Skeletal muscle tissue (tissue), 3 donors: ENCODE measurements at regions not wholly inside any gene's neighbourhood (a gene's known extent, or its start where the extent isn't known, plus 50 kb on each side); places are given as distances from the start of the nearest gene placed in this dataset.

ENCODE experiments used
- H3K27ac ChIP-seq: one replicate; pipeline ENCODE4 v1.7.0; 2013; ENCODE audit warnings: mild to moderate bottlenecking, low read depth, low read length, inconsistent platforms
- H3K27me3 ChIP-seq, 3 donors: one replicate each; pipeline ENCODE4 v1.7.0; 2013; ENCODE audit warnings: low read length in 3 of 3; ENCODE audit not compliant: control insufficient read depth in 3 of 3, insufficient read depth in 3 of 3
- H3K36me3 ChIP-seq, 3 donors: one replicate each; pipeline ENCODE4 v1.7.0; 2013; ENCODE audit warnings: low read length in 3 of 3; ENCODE audit not compliant: control insufficient read depth in 3 of 3, insufficient read depth in 3 of 3
- H3K4me1 ChIP-seq, 3 donors: one replicate each; pipeline ENCODE4 v1.7.0; 2013; ENCODE audit warnings: low read length in 3 of 3, mild to moderate bottlenecking in 3 of 3; ENCODE audit not compliant: control insufficient read depth in 3 of 3, insufficient read depth in 3 of 3
- H3K4me3 ChIP-seq, 3 donors: one replicate each; pipeline ENCODE4 v1.7.0; 2013; ENCODE audit warnings: low read length in 3 of 3
- H3K9ac ChIP-seq, 3 donors: one replicate each; pipeline ENCODE4 v1.7.0; 2013; ENCODE audit warnings: low read length in 3 of 3, mild to moderate bottlenecking in 3 of 3, moderate library complexity in 2 of 3, low read depth in 1 of 3
- H3K9me3 ChIP-seq, 3 donors: one replicate each; pipeline ENCODE4 v1.7.0; 2013; ENCODE audit warnings: low read length in 3 of 3; ENCODE audit not compliant: control insufficient read depth in 3 of 3
- donor health status: Osteomylitis.

- no peak overlapping the region for H3K9ac ChIP-seq
- H3K9me3 ChIP-seq, result no peaks in the 10 kb centered on the region
- H3K27me3 ChIP-seq, result no peaks in the 10 kb centered on the region
- H3K4me1 ChIP-seq, result peaks cover 0 to 6% (median 5%) of the 10 kb centered on the region in 3 donors
- H3K27ac ChIP-seq, result no peak overlapping the region
- H3K4me3 ChIP-seq, result no peak overlapping the region
- H3K36me3 ChIP-seq, result no peaks in the 10 kb centered on the region
Observed at GRCh38 chr3:30193625-30194044, 412.8 kb upstream of the TGFBR2 start.

- Histone ChIP-seq H3K9me3 (no peaks in the 10 kb centered on the region), H3K4me1 (peaks cover 0 to 3% (median 2%) of the 10 kb centered on the region in 3 donors), H3K27ac (no peak overlapping the region), H3K36me3 (no peaks in the 10 kb centered on the region), H3K9ac (no peak overlapping the region), H3K4me3 (no peak overlapping the region), H3K27me3 (no peaks in the 10 kb centered on the region)
Observed at GRCh38 chr3:30195352-30195751, 411.0 kb upstream of the TGFBR2 start.

- Histone ChIP-seq H3K27me3 (no peaks in the 10 kb centered on the region), H3K9ac (no peak overlapping the region), H3K36me3 (no peaks in the 10 kb centered on the region), H3K27ac (no peak overlapping the region), H3K9me3 (no peaks in the 10 kb centered on the region), H3K4me1 (peaks cover 0 to 3% (median 2%) of the 10 kb centered on the region in 3 donors), H3K4me3 (no peak overlapping the region)
Observed at GRCh38 chr3:30198162-30198561, 408.2 kb upstream of the TGFBR2 start.

GRCh38 chr3:30199096-30199759 lies 407.2 kb upstream of the TGFBR2 start:
- Histone ChIP-seq H3K4me3 (no peak overlapping the region), H3K27me3 (no peaks in the 10 kb centered on the region), H3K4me1 (peaks cover 0 to 3% (median 2%) of the 10 kb centered on the region in 3 donors), H3K9me3 (no peaks in the 10 kb centered on the region), H3K36me3 (no peaks in the 10 kb centered on the region), H3K27ac (no peak overlapping the region), H3K9ac (no peak overlapping the region)

- H3K27me3 ChIP-seq, result no peaks in the 10 kb centered on the region
- no peak overlapping the region for H3K27ac ChIP-seq
- H3K9ac ChIP-seq, result no peak overlapping the region
- H3K36me3 ChIP-seq, result no peaks in the 10 kb centered on the region
- H3K9me3 ChIP-seq, result no peaks in the 10 kb centered on the region
- H3K4me1 ChIP-seq, result peaks cover 0 to 3% (median 2%) of the 10 kb centered on the region in 3 donors
- H3K4me3 ChIP-seq, result no peak overlapping the region
Observed at GRCh38 chr3:30199855-30200254, 406.5 kb upstream of the TGFBR2 start.

GRCh38 chr3:30201715-30202114 lies 404.7 kb upstream of the TGFBR2 start:
- Histone ChIP-seq H3K4me3 (no peak overlapping the region), H3K27me3 (no peaks in the 10 kb centered on the region), H3K36me3 (no peaks in the 10 kb centered on the region), H3K9me3 (no peaks in the 10 kb centered on the region), H3K4me1 (peaks cover 0 to 3% (median 2%) of the 10 kb centered on the region in 3 donors), H3K9ac (no peak overlapping the region), H3K27ac (no peak overlapping the region)

GRCh38 chr3:30203301-30203700 lies 403.1 kb upstream of the TGFBR2 start:
- Histone ChIP-seq H3K27ac (no peak overlapping the region), H3K9ac (no peak overlapping the region), H3K4me3 (no peak overlapping the region)

GRCh38 chr3:30204126-30204525 lies 402.3 kb upstream of the TGFBR2 start:
- Histone ChIP-seq H3K4me3 (no peak overlapping the region), H3K36me3 (no peaks in the 10 kb centered on the region), H3K4me1 (peaks cover 0 to 2% (median 0%) of the 10 kb centered on the region in 3 donors), H3K27ac (no peak overlapping the region), H3K27me3 (no peaks in the 10 kb centered on the region), H3K9ac (no peak overlapping the region), H3K9me3 (no peaks in the 10 kb centered on the region)

More at GRCh38 chr3:30203301-30203700, 403.1 kb upstream of the TGFBR2 start:
- Histone ChIP-seq H3K9me3 (no peaks in the 10 kb centered on the region), H3K4me1 (peaks cover 0 to 3% (median 2%) of the 10 kb centered on the region in 3 donors), H3K27me3 (no peaks in the 10 kb centered on the region), H3K36me3 (no peaks in the 10 kb centered on the region)

- Histone ChIP-seq H3K9me3 (no peaks in the 10 kb centered on the region), H3K4me1 (no peaks in the 10 kb centered on the region), H3K36me3 (no peaks in the 10 kb centered on the region), H3K4me3 (no peak overlapping the region), H3K9ac (no peak overlapping the region), H3K27me3 (no peaks in the 10 kb centered on the region), H3K27ac (no peak overlapping the region)
Observed at GRCh38 chr3:30206051-30206450, 400.4 kb upstream of the TGFBR2 start.

GRCh38 chr3:30221619-30222018 lies 384.8 kb upstream of the TGFBR2 start:
- Histone ChIP-seq H3K27me3 (no peaks in the 10 kb centered on the region), H3K4me3 (no peak overlapping the region), H3K9me3 (no peaks in the 10 kb centered on the region), H3K27ac (no peak overlapping the region), H3K36me3 (no peaks in the 10 kb centered on the region), H3K9ac (no peak overlapping the region), H3K4me1 (no peaks in the 10 kb centered on the region)
